Neural cell (in vitro differentiated cells): ENCODE measurements at regions not wholly inside any gene's neighbourhood (a gene's known extent, or its start where the extent isn't known, plus 50 kb on each side); places are given as distances from the start of the nearest gene placed in this dataset.
"Not testable (repeated sequence)": the region's sequence is repeated elsewhere in the genome, so short reads cannot be mapped to it uniquely, and the experiment has no call there.

Experiments used
- CTCF ChIP-seq: fragments of 450-650 bp; IDR thresholded peaks from 2 replicates; pipeline ENCODE4 v1.5.1; 2014; ENCODE audit warnings: antibody characterized with exemption, mild to moderate bottlenecking, moderate library complexity; ENCODE audit not compliant: poor library complexity, severe bottlenecking
- EP300 ChIP-seq: fragments of 450-650 bp; conservative IDR thresholded peaks from 2 replicates; pipeline ENCODE4 v1.6.1; 2014; ENCODE audit warnings: antibody characterized with exemption, mild to moderate bottlenecking, moderate library complexity; ENCODE audit not compliant: poor library complexity, severe bottlenecking
- RAD21 ChIP-seq: fragments of 450-650 bp; conservative IDR thresholded peaks from 2 replicates; pipeline ENCODE4 v1.6.1; 2014; ENCODE audit warnings: antibody characterized with exemption, mild to moderate bottlenecking, moderate library complexity
- REST ChIP-seq: IDR thresholded peaks from 2 replicates; pipeline ENCODE4 v1.6.1; 2012; ENCODE audit warnings: borderline replicate concordance
- SMC3 ChIP-seq: fragments of 450-650 bp; conservative IDR thresholded peaks from 2 replicates; pipeline ENCODE4 v1.6.1; 2014; ENCODE audit warnings: antibody characterized with exemption, mild to moderate bottlenecking, moderate library complexity; ENCODE audit not compliant: poor library complexity
- TAF1 ChIP-seq: IDR thresholded peaks from 2 replicates; pipeline ENCODE4 v1.6.1; 2012; ENCODE audit warnings: low read depth

- TF ChIP-seq TAF1, REST, CTCF, RAD21, EP300, SMC3: not testable (repeated sequence)
Observed at GRCh38 chr5:82872321-82873288, 204.6 kb downstream of the TMEM167A start.
